K562 (cell line): ENCODE measurements at regions not wholly inside any gene's neighbourhood (a gene's known extent, or its start where the extent isn't known, plus 50 kb on each side); places are given as distances from the start of the nearest gene placed in this dataset.

Experiments
- ATAC-seq: fragments of 200-7000 bp; cut with Tn5 transposase; 3 replicates; pipeline ENCODE4 v1.9.1; 2020; ENCODE audit warnings: moderate library complexity
- BruUV-seq: library from RNA; stranded (reverse); fragments of 400-500 nt; replicated peaks from 2 replicates; lab custom pipeline; 2021; lab: Mats Ljungman, UMichigan
- CTCF ChIA-PET: fragments of 300-600 bp; formaldehyde crosslinking; extraction: SDS; loops from one replicate; lab custom pipeline; 2021; ENCODE audit warnings: low intra/inter-chr PET ratio; lab: Yijun Ruan, JAX
- POLR2A ChIA-PET: fragments of 300-600, 350-650 bp; sonication (Branson Sonifier 250); formaldehyde crosslinking; extraction: SDS; loops from one replicate; lab custom pipeline; 2021; ENCODE audit warnings: antibody characterized with exemption, inconsistent platforms; lab: Yijun Ruan, JAX
- DNase-seq, 4 experiments: peaks; one replicate each; pipeline versions ENCODE4 v3.0.0 to v3.0.0-alpha.2; 2011 to 2018; ENCODE audit warnings: low spot score in 3 of 4, mixed read lengths in 3 of 4; ENCODE audit errors: extremely low read depth in 1 of 4
- FAIRE-seq: peaks from 2 replicates; lab custom pipeline; 2011; peaks lifted over from hg19 to GRCh38; lab: Jason Lieb, UNC
- H2AFZ ChIP-seq: 2 replicates; pipeline ENCODE4 v1.6.0; 2011; ENCODE audit warnings: low read depth, low read length, control low read depth, inconsistent platforms
- H3K27ac ChIP-seq: fragments of 200-600 bp; 3 replicates; pipeline ENCODE4 v1.8.0; 2011; ENCODE audit warnings: low read depth, mild to moderate bottlenecking, control low read depth, inconsistent platforms, low read length, moderate library complexity, mixed read lengths; ENCODE audit errors: extremely low read depth
- H3K27me3 ChIP-seq, 2 experiments: fragments of 300-600 bp in 1 of 2; 2 replicates in 1 of 2; 3 replicates in 1 of 2; pipeline versions ENCODE4 v1.6.0 to v1.8.0; 2011; ENCODE audit warnings: inconsistent platforms in 2 of 2, low read length in 2 of 2, mild to moderate bottlenecking in 1 of 2, mixed read lengths in 1 of 2, moderate library complexity in 1 of 2; ENCODE audit not compliant: control insufficient read depth in 2 of 2, insufficient read depth in 2 of 2
- H3K36me3 ChIP-seq: fragments of 300-600 bp; 3 replicates; pipeline ENCODE4 v1.8.0; 2011; ENCODE audit warnings: mild to moderate bottlenecking, low read length, inconsistent platforms; ENCODE audit not compliant: control insufficient read depth, insufficient read depth
- H3K4me1 ChIP-seq, 2 experiments: fragments of 200-600 bp in 1 of 2; replicated peaks in 1 of 2; 2 replicates in 1 of 2; 3 replicates in 1 of 2; pipeline versions ENCODE4 v1.5.1 to v1.8.0; 2011; ENCODE audit warnings: inconsistent platforms in 2 of 2, low read length in 2 of 2, mild to moderate bottlenecking in 1 of 2, mixed read lengths in 1 of 2, moderate library complexity in 1 of 2; ENCODE audit not compliant: control insufficient read depth in 2 of 2, insufficient read depth in 2 of 2
- H3K4me2 ChIP-seq: 2 replicates; pipeline ENCODE4 v1.6.1; 2011; ENCODE audit warnings: low read length, control low read depth, inconsistent platforms, mixed read lengths; ENCODE audit not compliant: insufficient read depth
- H3K4me3 ChIP-seq: fragments of 200-600 bp; sonication (generic), shearing (Covaris generic); 2 replicates; pipeline ENCODE4 v1.5.1; 2016; ENCODE audit warnings: control low read depth, inconsistent platforms
- H3K79me2 ChIP-seq: fragments of 200-600 bp; 3 replicates; pipeline ENCODE4 v1.8.0; 2011; ENCODE audit warnings: low read length, inconsistent platforms; ENCODE audit not compliant: control insufficient read depth, insufficient read depth
- H3K9ac ChIP-seq, 2 experiments: 2 replicates each; pipeline versions ENCODE4 v1.6.0 to v1.6.1; 2011; ENCODE audit warnings: low read depth in 2 of 2, low read length in 2 of 2, control low read depth in 1 of 2, inconsistent platforms in 1 of 2, mild to moderate bottlenecking in 1 of 2, mixed read lengths in 1 of 2; ENCODE audit not compliant: insufficient read depth in 1 of 2
- H3K9me1 ChIP-seq: one replicate; pipeline ENCODE4 v1.6.0; 2011; ENCODE audit warnings: inconsistent platforms, mild to moderate bottlenecking, low read length, moderate library complexity; ENCODE audit not compliant: control insufficient read depth, insufficient read depth
- H3K9me3 ChIP-seq: replicated peaks from 2 replicates; pipeline ENCODE4 v1.5.1; 2011; ENCODE audit warnings: low read depth, low read length, inconsistent platforms; ENCODE audit not compliant: control insufficient read depth, insufficient read depth
- H4K20me1 ChIP-seq: replicated peaks from 2 replicates; pipeline ENCODE4 v1.6.1; 2011; ENCODE audit warnings: low read length, inconsistent platforms, mixed read lengths; ENCODE audit not compliant: control insufficient read depth, insufficient read depth
- KLF1 ChIP-seq: fragments of 450-650 bp; IDR thresholded peaks from 2 replicates; pipeline ENCODE4 v1.6.1; 2016; ENCODE audit warnings: missing genetic modification characterization, missing compliant biosample characterization
- SMARCC2 ChIP-seq: fragments of 450-650 bp; IDR thresholded peaks from 2 replicates; pipeline ENCODE4 v1.6.1; 2017; ENCODE audit warnings: antibody characterized with exemption, moderate library complexity, mild to moderate bottlenecking, low read depth
- TBP ChIP-seq: optimal IDR thresholded peaks from 2 replicates; pipeline ENCODE3; 2011; ENCODE audit warnings: low read depth, low read length, improper control_type of control experiment
- ZNF146 ChIP-seq: IDR thresholded peaks from one replicate; pipeline ENCODE4 v1.6.1; 2018; ENCODE audit warnings: missing compliant biosample characterization; ENCODE audit not compliant: unreplicated experiment
- WGBS: fragments of 100-300 bp; shearing (Covaris generic); methylation state at CpG from one replicate; pipeline ENCODE4 v1.1.6; 2016; ENCODE audit warnings: low coverage, mixed read lengths; ENCODE audit not compliant: insufficient coverage; ENCODE audit errors: missing lambda C conversion rate; 5-methylcytosine and 5-hydroxymethylcytosine counted together
- in situ Hi-C: fragments of 300-500 bp; cut with MboI; formaldehyde crosslinking; loops from 4 replicates; pipeline ENCODE4 v1.15.0; 2018; ENCODE audit warnings: inconsistent platforms, mixed read lengths
- intact Hi-C: fragments of 100-400 bp; cut with micrococcal nuclease; formaldehyde crosslinking; loops from 2 replicates; pipeline ENCODE4 v1.14.2; 2022
- TF ChIP-seq, protein P1 (sequence below): fragments of 200-600 bp; sonication (generic); IDR thresholded peaks from one replicate; pipeline ENCODE4 v1.6.1; 2012; ENCODE audit warnings: mild to moderate bottlenecking, low read depth, low read length, inconsistent platforms

DNA sequence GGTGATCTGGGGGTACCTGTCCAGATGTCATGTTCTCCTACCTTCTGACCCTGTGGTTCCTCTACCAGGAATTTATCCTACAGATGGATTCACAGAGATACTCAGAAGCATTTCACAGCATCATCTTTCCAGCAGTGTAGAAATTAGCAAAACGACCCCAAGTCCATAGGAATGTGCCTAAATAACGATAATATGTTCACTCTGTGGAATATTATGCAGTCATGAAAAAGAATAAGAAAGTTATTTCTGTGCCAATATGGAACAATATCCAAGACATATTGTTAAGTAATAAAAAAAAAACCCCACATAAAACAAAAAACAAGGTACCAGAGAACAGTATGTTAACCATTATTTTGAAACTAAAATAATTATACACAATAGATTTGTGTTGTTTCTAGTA lies 123.8 kb upstream of the SDK1 start:
- H3K4me2 ChIP-seq, result no peak overlapping the region
- POLR2A ChIA-PET, result no interaction called here
- H3K9ac ChIP-seq, result no peak overlapping the region
- no peak overlapping the region for H3K27ac ChIP-seq
- DNase-seq, result no peak
- no peaks in the 10 kb centered on the region for H3K4me1 ChIP-seq
- intact Hi-C loops (no loop called here), in situ Hi-C loops (no loop called here)
- no peak for ATAC-seq
- BruUV-seq, result no TSS peak
- no peaks in the 10 kb centered on the region for H3K79me2 ChIP-seq
- no peaks in the 10 kb centered on the region for H3K36me3 ChIP-seq
- H3K4me3 ChIP-seq, result no peak overlapping the region
- CTCF ChIA-PET, result no interaction called here
- no peaks in the 10 kb centered on the region for H3K9me1 ChIP-seq
- H3K27me3 ChIP-seq, result peaks cover 7 to 71% of the 10 kb centered on the region in 2 experiments; a peak in 4 of 5 replicates
- 0% methylated on average over 2 of the region's 2 CpGs for WGBS
- no peak for FAIRE-seq
- TF ChIP-seq KLF1 (tag) (no peak), ZNF146 (CRISPR knock-in tag) (peak; percentile 40)
- no peaks in the 10 kb centered on the region for H3K9me3 ChIP-seq
- H2AFZ ChIP-seq, result no peak overlapping the region
- no peaks in the 10 kb centered on the region for H4K20me1 ChIP-seq

DNA sequence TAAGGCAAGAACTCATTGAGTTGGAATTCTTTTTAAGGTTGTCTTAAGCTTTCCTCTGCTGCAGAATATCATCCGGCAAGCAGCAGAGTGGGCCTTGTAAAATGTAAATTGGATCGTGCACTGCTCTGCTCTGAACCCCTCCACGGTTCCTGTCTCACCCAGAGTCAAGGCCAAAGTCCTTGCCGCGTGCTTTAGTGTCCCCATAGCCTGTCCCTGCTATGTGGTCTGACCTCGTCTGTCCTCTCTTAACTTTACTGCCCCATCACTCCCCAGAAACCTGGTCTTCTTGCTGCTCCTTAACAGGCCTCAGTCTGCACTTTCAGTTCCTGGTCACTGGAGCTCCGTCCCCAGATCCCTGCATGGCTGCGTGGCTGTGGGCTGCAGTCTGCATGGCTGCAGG lies 121.6 kb upstream of the SDK1 start:
- Histone ChIP-seq H3K27ac (no peak overlapping the region), H4K20me1 (no peaks in the 10 kb centered on the region), H3K9ac (no peak overlapping the region; a peak in 1 of 4 replicates), H3K4me1 (no peaks in the 10 kb centered on the region), H3K9me1 (no peaks in the 10 kb centered on the region), H3K79me2 (no peaks in the 10 kb centered on the region), H3K4me2 (no peak overlapping the region), H3K36me3 (no peaks in the 10 kb centered on the region), H2AFZ (no peak overlapping the region), H3K4me3 (no peak overlapping the region), H3K9me3 (no peaks in the 10 kb centered on the region), H3K27me3 (peaks cover 7 to 73% of the 10 kb centered on the region in 2 experiments; a peak in 4 of 5 replicates)
- intact Hi-C loops, result no loop called here
- 0% methylated on average over 8 of the region's 8 CpGs for WGBS
- ChIA-PET POLR2A (no interaction called here), CTCF (no interaction called here)
- in situ Hi-C loops, result no loop called here
- BruUV-seq, result no TSS peak
- DNase-seq (no peak), FAIRE-seq (no peak), ATAC-seq (no peak)
- TF ChIP-seq TBP, result no peak
- no peak for TF ChIP-seq SMARCC2
- TF ChIP-seq, protein P1, sequence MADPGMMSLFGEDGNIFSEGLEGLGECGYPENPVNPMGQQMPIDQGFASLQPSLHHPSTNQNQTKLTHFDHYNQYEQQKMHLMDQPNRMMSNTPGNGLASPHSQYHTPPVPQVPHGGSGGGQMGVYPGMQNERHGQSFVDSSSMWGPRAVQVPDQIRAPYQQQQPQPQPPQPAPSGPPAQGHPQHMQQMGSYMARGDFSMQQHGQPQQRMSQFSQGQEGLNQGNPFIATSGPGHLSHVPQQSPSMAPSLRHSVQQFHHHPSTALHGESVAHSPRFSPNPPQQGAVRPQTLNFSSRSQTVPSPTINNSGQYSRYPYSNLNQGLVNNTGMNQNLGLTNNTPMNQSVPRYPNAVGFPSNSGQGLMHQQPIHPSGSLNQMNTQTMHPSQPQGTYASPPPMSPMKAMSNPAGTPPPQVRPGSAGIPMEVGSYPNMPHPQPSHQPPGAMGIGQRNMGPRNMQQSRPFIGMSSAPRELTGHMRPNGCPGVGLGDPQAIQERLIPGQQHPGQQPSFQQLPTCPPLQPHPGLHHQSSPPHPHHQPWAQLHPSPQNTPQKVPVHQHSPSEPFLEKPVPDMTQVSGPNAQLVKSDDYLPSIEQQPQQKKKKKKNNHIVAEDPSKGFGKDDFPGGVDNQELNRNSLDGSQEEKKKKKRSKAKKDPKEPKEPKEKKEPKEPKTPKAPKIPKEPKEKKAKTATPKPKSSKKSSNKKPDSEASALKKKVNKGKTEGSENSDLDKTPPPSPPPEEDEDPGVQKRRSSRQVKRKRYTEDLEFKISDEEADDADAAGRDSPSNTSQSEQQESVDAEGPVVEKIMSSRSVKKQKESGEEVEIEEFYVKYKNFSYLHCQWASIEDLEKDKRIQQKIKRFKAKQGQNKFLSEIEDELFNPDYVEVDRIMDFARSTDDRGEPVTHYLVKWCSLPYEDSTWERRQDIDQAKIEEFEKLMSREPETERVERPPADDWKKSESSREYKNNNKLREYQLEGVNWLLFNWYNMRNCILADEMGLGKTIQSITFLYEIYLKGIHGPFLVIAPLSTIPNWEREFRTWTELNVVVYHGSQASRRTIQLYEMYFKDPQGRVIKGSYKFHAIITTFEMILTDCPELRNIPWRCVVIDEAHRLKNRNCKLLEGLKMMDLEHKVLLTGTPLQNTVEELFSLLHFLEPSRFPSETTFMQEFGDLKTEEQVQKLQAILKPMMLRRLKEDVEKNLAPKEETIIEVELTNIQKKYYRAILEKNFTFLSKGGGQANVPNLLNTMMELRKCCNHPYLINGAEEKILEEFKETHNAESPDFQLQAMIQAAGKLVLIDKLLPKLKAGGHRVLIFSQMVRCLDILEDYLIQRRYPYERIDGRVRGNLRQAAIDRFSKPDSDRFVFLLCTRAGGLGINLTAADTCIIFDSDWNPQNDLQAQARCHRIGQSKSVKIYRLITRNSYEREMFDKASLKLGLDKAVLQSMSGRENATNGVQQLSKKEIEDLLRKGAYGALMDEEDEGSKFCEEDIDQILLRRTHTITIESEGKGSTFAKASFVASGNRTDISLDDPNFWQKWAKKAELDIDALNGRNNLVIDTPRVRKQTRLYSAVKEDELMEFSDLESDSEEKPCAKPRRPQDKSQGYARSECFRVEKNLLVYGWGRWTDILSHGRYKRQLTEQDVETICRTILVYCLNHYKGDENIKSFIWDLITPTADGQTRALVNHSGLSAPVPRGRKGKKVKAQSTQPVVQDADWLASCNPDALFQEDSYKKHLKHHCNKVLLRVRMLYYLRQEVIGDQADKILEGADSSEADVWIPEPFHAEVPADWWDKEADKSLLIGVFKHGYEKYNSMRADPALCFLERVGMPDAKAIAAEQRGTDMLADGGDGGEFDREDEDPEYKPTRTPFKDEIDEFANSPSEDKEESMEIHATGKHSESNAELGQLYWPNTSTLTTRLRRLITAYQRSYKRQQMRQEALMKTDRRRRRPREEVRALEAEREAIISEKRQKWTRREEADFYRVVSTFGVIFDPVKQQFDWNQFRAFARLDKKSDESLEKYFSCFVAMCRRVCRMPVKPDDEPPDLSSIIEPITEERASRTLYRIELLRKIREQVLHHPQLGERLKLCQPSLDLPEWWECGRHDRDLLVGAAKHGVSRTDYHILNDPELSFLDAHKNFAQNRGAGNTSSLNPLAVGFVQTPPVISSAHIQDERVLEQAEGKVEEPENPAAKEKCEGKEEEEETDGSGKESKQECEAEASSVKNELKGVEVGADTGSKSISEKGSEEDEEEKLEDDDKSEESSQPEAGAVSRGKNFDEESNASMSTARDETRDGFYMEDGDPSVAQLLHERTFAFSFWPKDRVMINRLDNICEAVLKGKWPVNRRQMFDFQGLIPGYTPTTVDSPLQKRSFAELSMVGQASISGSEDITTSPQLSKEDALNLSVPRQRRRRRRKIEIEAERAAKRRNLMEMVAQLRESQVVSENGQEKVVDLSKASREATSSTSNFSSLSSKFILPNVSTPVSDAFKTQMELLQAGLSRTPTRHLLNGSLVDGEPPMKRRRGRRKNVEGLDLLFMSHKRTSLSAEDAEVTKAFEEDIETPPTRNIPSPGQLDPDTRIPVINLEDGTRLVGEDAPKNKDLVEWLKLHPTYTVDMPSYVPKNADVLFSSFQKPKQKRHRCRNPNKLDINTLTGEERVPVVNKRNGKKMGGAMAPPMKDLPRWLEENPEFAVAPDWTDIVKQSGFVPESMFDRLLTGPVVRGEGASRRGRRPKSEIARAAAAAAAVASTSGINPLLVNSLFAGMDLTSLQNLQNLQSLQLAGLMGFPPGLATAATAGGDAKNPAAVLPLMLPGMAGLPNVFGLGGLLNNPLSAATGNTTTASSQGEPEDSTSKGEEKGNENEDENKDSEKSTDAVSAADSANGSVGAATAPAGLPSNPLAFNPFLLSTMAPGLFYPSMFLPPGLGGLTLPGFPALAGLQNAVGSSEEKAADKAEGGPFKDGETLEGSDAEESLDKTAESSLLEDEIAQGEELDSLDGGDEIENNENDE, result no peak
